HG03280 (cell line): ENCODE measurements at regions not wholly inside any gene's neighbourhood (a gene's known extent, or its start where the extent isn't known, plus 50 kb on each side); places are given as distances from the start of the nearest gene placed in this dataset.
"Not testable (repeated sequence)": the region's sequence is repeated elsewhere in the genome, so short reads cannot be mapped to it uniquely, and the experiment has no call there.

Experiments
- ATAC-seq: cut with Tn5 transposase; IDR thresholded peaks from one replicate; pipeline ENCODE4 v1.9.1; 2021; ENCODE audit warnings: mild to moderate bottlenecking, moderate library complexity; ENCODE audit not compliant: unreplicated experiment

GRCh38 chr14:82011460-82011859, 477.8 kb upstream of the SEL1L start:
- ATAC-seq: no peak

GRCh38 chr14:82029038-82029437, 495.4 kb upstream of the SEL1L start:
- no peak for ATAC-seq

GRCh38 chr14:82035397-82035796, 501.7 kb upstream of the SEL1L start:
- no peak for ATAC-seq

- ATAC-seq: not testable (repeated sequence)
Measured at GRCh38 chr14:82038066-82038465, 504.4 kb upstream of the SEL1L start.

- ATAC-seq: no peak
Measured at GRCh38 chr14:82045339-82045738, 511.7 kb upstream of the SEL1L start.

- ATAC-seq: peak; percentile 68
Measured at GRCh38 chr14:82046512-82047226, 513.0 kb upstream of the SEL1L start.

- ATAC-seq: no peak
Measured at GRCh38 chr14:82047777-82048470, 514.3 kb upstream of the SEL1L start.

GRCh38 chr14:82052778-82053177, 519.1 kb upstream of the SEL1L start:
- no peak for ATAC-seq

- ATAC-seq: no peak
Measured at GRCh38 chr14:82055515-82056115, 522.0 kb upstream of the SEL1L start.

GRCh38 chr14:82060219-82060618, 526.6 kb upstream of the SEL1L start:
- ATAC-seq: no peak

GRCh38 chr14:82067221-82067875, 533.7 kb upstream of the SEL1L start:
- ATAC-seq: no peak

- no peak for ATAC-seq
Measured at GRCh38 chr14:82070040-82070439, 536.4 kb upstream of the SEL1L start.

GRCh38 chr14:82070753-82071152, 537.1 kb upstream of the SEL1L start:
- ATAC-seq: no peak

GRCh38 chr14:82073547-82073946, 539.9 kb upstream of the SEL1L start:
- ATAC-seq: no peak

GRCh38 chr14:82075566-82075965, 541.9 kb upstream of the SEL1L start:
- no peak for ATAC-seq

- ATAC-seq: no peak
Measured at GRCh38 chr14:82079553-82079952, 545.9 kb upstream of the SEL1L start.

- ATAC-seq: no peak
Measured at GRCh38 chr14:82080370-82080769, 546.7 kb upstream of the SEL1L start.

- no peak for ATAC-seq
Measured at GRCh38 chr14:82084813-82085212, 551.2 kb upstream of the SEL1L start.

- ATAC-seq: no peak
Measured at GRCh38 chr14:82091097-82091496, 557.4 kb upstream of the SEL1L start.

GRCh38 chr14:82094829-82095345, 561.2 kb upstream of the SEL1L start:
- ATAC-seq: no peak

- ATAC-seq: no peak
Measured at GRCh38 chr14:82104013-82104412, 570.4 kb upstream of the SEL1L start.
